Gastrocnemius medialis (tissue), 4 donors: ENCODE measurements at regions not wholly inside any gene's neighbourhood (a gene's known extent, or its start where the extent isn't known, plus 50 kb on each side); places are given as distances from the start of the nearest gene placed in this dataset.

ENCODE experiments used
- CTCF ChIP-seq, 5 experiments: fragments of 450-650 bp in 3 of 5; fragments of 200-600 bp in 2 of 5; sonication (generic) in 2 of 5; IDR thresholded peaks in 4 of 5; conservative IDR thresholded peaks in 1 of 5; 1 replicate in 4 of 5; 2 replicates in 1 of 5; pipeline ENCODE4 v1.5.1; 2016 to 2019; ENCODE audit warnings: antibody characterized with exemption in 5 of 5, mild to moderate bottlenecking in 3 of 5, moderate library complexity in 3 of 5
- POLR2A ChIP-seq, 2 donors: fragments of 450-650 bp; IDR thresholded peaks; one replicate each; pipeline ENCODE4 v1.6.1; 2017; ENCODE audit warnings: antibody characterized with exemption in 2 of 2, mild to moderate bottlenecking in 2 of 2, moderate library complexity in 2 of 2

GRCh38 chrX:17266136-17266535 is 108.9 kb upstream of the NHS start:
- TF ChIP-seq CTCF (IDR thresholded peaks at IDR 0.05 in 4 of 5, conservative IDR thresholded peaks at IDR 0.05 in 1 of 5) (no peak), POLR2A (IDR thresholded peaks at IDR 0.05) (no peak)
